HCT116 (cell line): ENCODE measurements at regions not wholly inside any gene's neighbourhood (a gene's known extent, or its start where the extent isn't known, plus 50 kb on each side); places are given as distances from the start of the nearest gene placed in this dataset.
"Not testable (repeated sequence)": the region's sequence is repeated elsewhere in the genome, so short reads cannot be mapped to it uniquely, and the experiment has no call there.

ENCODE experiments used
- ATAC-seq: fragments of 200-7000 bp; cut with Tn5 transposase; 2 replicates; pipeline ENCODE4 v1.9.1; 2020; ENCODE audit warnings: mild to moderate bottlenecking, moderate library complexity
- BruUV-seq: library from RNA; stranded (reverse); fragments of 400-500 nt; replicated peaks from 2 replicates; lab custom pipeline; 2021; lab: Mats Ljungman, UMichigan
- CTCF ChIA-PET: fragments of 300-600 bp; sonication (Branson Sonifier 250); formaldehyde crosslinking; loops from one replicate; lab custom pipeline; 2021; ENCODE audit warnings: antibody characterized with exemption; lab: Charles Lee
- POLR2A ChIA-PET: fragments of 300-600, 350-600 bp; sonication (Branson Sonifier 250); formaldehyde crosslinking; loops from one replicate; lab custom pipeline; 2021; ENCODE audit warnings: antibody characterized with exemption; lab: Charles Lee
- RAD21 ChIA-PET, 2 experiments: fragments of 300-600 bp; sonication (Branson Sonifier 250); formaldehyde crosslinking; loops; one replicate each; lab custom pipeline; 2023; ENCODE audit warnings: low total read pairs in 2 of 2; ENCODE audit not compliant: uncharacterized antibody in 2 of 2, unreplicated experiment in 2 of 2, low non-redundant PET in 1 of 2; lab: Charles Lee
- DNase-seq: peaks from one replicate; pipeline ENCODE4 v3.0.0-alpha.2; 2010; ENCODE audit warnings: low read depth, low spot score
- H2AFZ ChIP-seq: fragments of 200-600 bp; shearing (Covaris generic), sonication (generic); 2 replicates; pipeline ENCODE4 v1.6.1; 2017; ENCODE audit warnings: low read depth, mixed run types, mixed read lengths, antibody characterized with exemption, low read length; ENCODE audit not compliant: poor library complexity, severe bottlenecking
- H3K27ac ChIP-seq: 2 replicates; pipeline ENCODE4 v1.5.1; 2012; ENCODE audit warnings: low read depth, low read length
- H3K27me3 ChIP-seq: fragments of 200-600 bp; sonication (generic); 2 replicates; pipeline ENCODE4 v1.6.1; 2016; ENCODE audit warnings: mixed run types, low read length, mixed read lengths; ENCODE audit not compliant: insufficient read depth
- H3K36me3 ChIP-seq, 2 experiments: fragments of 200-500 bp in 1 of 2; fragments of 200-600 bp in 1 of 2; sonication (Bioruptor generic) in 1 of 2; sonication (generic) in 1 of 2; 2 replicates each; pipeline versions ENCODE4 v1.5.1 to v1.6.1; 2014 to 2016; ENCODE audit warnings: low read length in 2 of 2, inconsistent platforms in 1 of 2, mixed read lengths in 1 of 2, mixed run types in 1 of 2; ENCODE audit not compliant: insufficient read depth in 2 of 2, control insufficient read depth in 1 of 2
- H3K4me1 ChIP-seq, 2 experiments: fragments of 200-600 bp in 1 of 2; sonication (generic) in 1 of 2; 2 replicates each; pipeline versions ENCODE4 v1.5.1 to v1.6.1; 2012 to 2017; ENCODE audit warnings: low read length in 2 of 2, inconsistent platforms in 1 of 2, mild to moderate bottlenecking in 1 of 2, mixed read lengths in 1 of 2, mixed run types in 1 of 2, moderate library complexity in 1 of 2; ENCODE audit not compliant: insufficient read depth in 2 of 2, control insufficient read depth in 1 of 2
- H3K4me2 ChIP-seq: fragments of 200-600 bp; sonication (generic); 2 replicates; pipeline ENCODE4 v1.6.1; 2017; ENCODE audit warnings: mixed run types, low read length, mixed read lengths
- H3K4me3 ChIP-seq, 2 experiments: fragments of 200-600 bp in 1 of 2; sonication (generic) in 1 of 2; replicated peaks in 1 of 2; 2 replicates each; pipeline ENCODE4 v1.5.1; 2011 to 2016; ENCODE audit warnings: low read length in 2 of 2, control low read depth in 1 of 2, low read depth in 1 of 2, mild to moderate bottlenecking in 1 of 2, mixed read lengths in 1 of 2, mixed run types in 1 of 2
- H3K79me2 ChIP-seq: fragments of 200-600 bp; sonication (generic); 2 replicates; pipeline ENCODE4 v1.6.1; 2017; ENCODE audit warnings: mild to moderate bottlenecking, mixed run types, low read length, moderate library complexity, mixed read lengths; ENCODE audit not compliant: insufficient read depth
- H3K9ac ChIP-seq: fragments of 200-600 bp; sonication (generic); 2 replicates; pipeline ENCODE4 v1.6.1; 2016; ENCODE audit warnings: low read length, mixed read lengths
- H3K9me2 ChIP-seq: fragments of 200-600 bp; sonication (generic), shearing (Covaris generic); 2 replicates; pipeline ENCODE4 v1.6.1; 2017; ENCODE audit warnings: mixed run types, mild to moderate bottlenecking, moderate library complexity; ENCODE audit not compliant: insufficient read depth
- H3K9me3 ChIP-seq, 2 experiments: fragments of 200-500 bp in 1 of 2; fragments of 200-600 bp in 1 of 2; sonication (Bioruptor generic) in 1 of 2; sonication (generic) in 1 of 2; 2 replicates each; pipeline ENCODE4 v1.6.1; 2014 to 2017; ENCODE audit warnings: low read length in 2 of 2, mixed read lengths in 2 of 2, inconsistent platforms in 1 of 2, low read depth in 1 of 2, mild to moderate bottlenecking in 1 of 2, mixed run types in 1 of 2, moderate library complexity in 1 of 2; ENCODE audit not compliant: control insufficient read depth in 1 of 2, insufficient read depth in 1 of 2
- H4K20me1 ChIP-seq: fragments of 200-600 bp; sonication (generic), shearing (Covaris generic); 2 replicates; pipeline ENCODE4 v1.6.1; 2017; ENCODE audit warnings: mixed run types, mild to moderate bottlenecking, moderate library complexity; ENCODE audit not compliant: insufficient read depth
- CBX3 ChIP-seq: IDR thresholded peaks from 2 replicates; pipeline ENCODE4 v1.6.1; 2012; ENCODE audit warnings: low read depth
- CEBPB ChIP-seq: IDR thresholded peaks from 2 replicates; pipeline ENCODE4 v1.6.1; 2012; ENCODE audit warnings: low read depth
- CTCF ChIP-seq, 3 experiments: fragments of 200-600 bp in 1 of 3; sonication (generic) in 1 of 3; IDR thresholded peaks in 2 of 3; conservative IDR thresholded peaks in 1 of 3; 2 replicates each; pipeline ENCODE4 v1.5.1; 2012 to 2017; ENCODE audit warnings: low read depth in 2 of 3, low read length in 2 of 3, antibody characterized with exemption in 1 of 3, borderline replicate concordance in 1 of 3, control low read depth in 1 of 3, mild to moderate bottlenecking in 1 of 3, mixed read lengths in 1 of 3, mixed run types in 1 of 3, moderate library complexity in 1 of 3; ENCODE audit not compliant: insufficient read depth in 1 of 3
- EGR1 ChIP-seq: IDR thresholded peaks from 2 replicates; pipeline ENCODE4 v1.6.1; 2012; ENCODE audit warnings: low read depth
- EZH2 ChIP-seq: fragments of 200-600 bp; sonication (generic); IDR thresholded peaks from 2 replicates; pipeline ENCODE4 v1.6.1; 2017; ENCODE audit warnings: antibody characterized with exemption, mixed run types
- EZH2phosphoT487 ChIP-seq: fragments of 200-600 bp; IDR thresholded peaks from 2 replicates; pipeline ENCODE4 v1.6.1; 2018; ENCODE audit warnings: antibody characterized with exemption, borderline replicate concordance
- FOSL1 ChIP-seq: IDR thresholded peaks from 2 replicates; pipeline ENCODE4 v1.6.1; 2012; ENCODE audit warnings: low read depth
- JUND ChIP-seq: IDR thresholded peaks from 2 replicates; pipeline ENCODE4 v1.6.1; 2012
- POLR2A ChIP-seq: IDR thresholded peaks from 2 replicates; pipeline ENCODE4 v1.7.0; 2011; ENCODE audit warnings: borderline replicate concordance; ENCODE audit not compliant: insufficient read depth, insufficient read length; ENCODE audit errors: extremely low read depth
- POLR2AphosphoS5 ChIP-seq: IDR thresholded peaks from 2 replicates; pipeline ENCODE4 v1.6.1; 2011; ENCODE audit warnings: mild to moderate bottlenecking, low read depth, low read length, moderate library complexity
- TCF7L2 ChIP-seq: IDR thresholded peaks from 2 replicates; pipeline ENCODE4 v1.7.0; 2011; ENCODE audit warnings: borderline replicate concordance, inconsistent platforms; ENCODE audit not compliant: insufficient read depth, insufficient read length; ENCODE audit errors: extremely low read depth
- intact Hi-C: fragments of 100-400 bp; cut with micrococcal nuclease; formaldehyde crosslinking; loops from 2 replicates; pipeline ENCODE4 v1.10.0; 2022
- TF ChIP-seq, protein P1 (sequence below): IDR thresholded peaks from 2 replicates; pipeline ENCODE4 v1.6.1; 2012

DNA sequence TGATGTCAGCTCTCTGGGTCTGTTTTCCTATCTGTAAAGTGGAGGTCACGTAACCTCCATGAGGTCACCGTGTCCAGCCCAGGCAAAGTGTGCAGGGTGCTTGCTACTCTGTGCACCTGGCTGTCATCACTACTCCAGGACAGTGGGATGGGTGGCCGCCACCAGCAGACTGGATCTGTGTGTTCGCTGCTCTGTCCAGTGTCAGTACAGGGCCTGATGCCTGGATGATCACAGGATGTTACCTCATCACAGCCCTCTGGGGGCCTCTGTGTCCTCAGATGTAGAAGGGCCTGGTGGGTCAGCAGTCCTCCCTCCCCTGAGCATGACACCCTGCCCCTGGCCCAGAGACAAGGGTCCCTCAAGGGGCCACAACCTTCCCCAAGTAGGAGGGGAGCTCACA is 80.0 kb downstream of the KCNJ18 start:
- Histone ChIP-seq H3K4me1 (no peaks in the 10 kb centered on the region; a peak in 1 of 4 replicates), H3K27me3 (no peaks in the 10 kb centered on the region), H3K4me3 (no peak overlapping the region), H3K27ac (no peak overlapping the region), H3K9me3 (no peaks in the 10 kb centered on the region), H3K9ac (no peak overlapping the region), H2AFZ (no peak overlapping the region), H3K36me3 (no peaks in the 10 kb centered on the region), H3K4me2 (no peak overlapping the region), H4K20me1 (no peaks in the 10 kb centered on the region), H3K79me2 (no peaks in the 10 kb centered on the region), H3K9me2 (no peaks in the 10 kb centered on the region)
- BruUV-seq = no TSS peak
- TF ChIP-seq JUND (no peak), CEBPB (no peak), CTCF (IDR thresholded peaks at IDR 0.05 in 2 of 3, conservative IDR thresholded peaks at IDR 0.05 in 1 of 3; ENCODE audit: borderline replicate concordance in 1 of 3, insufficient read depth in 1 of 3, low read depth in 2 of 3, low read length in 2 of 3) (no peak), CBX3 (no peak), EGR1 (no peak), EZH2phosphoT487 (no peak), FOSL1 (no peak), POLR2A (no peak), TCF7L2 (no peak), EZH2 (no peak), POLR2AphosphoS5 (no peak)
- TF ChIP-seq, protein P1, sequence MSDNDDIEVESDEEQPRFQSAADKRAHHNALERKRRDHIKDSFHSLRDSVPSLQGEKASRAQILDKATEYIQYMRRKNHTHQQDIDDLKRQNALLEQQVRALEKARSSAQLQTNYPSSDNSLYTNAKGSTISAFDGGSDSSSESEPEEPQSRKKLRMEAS = no peak
- ChIA-PET CTCF (no interaction called here), RAD21 (no interaction called here), POLR2A (no interaction called here)
- intact Hi-C loops = no loop called here
- no peak for ATAC-seq
- no peak for DNase-seq

DNA sequence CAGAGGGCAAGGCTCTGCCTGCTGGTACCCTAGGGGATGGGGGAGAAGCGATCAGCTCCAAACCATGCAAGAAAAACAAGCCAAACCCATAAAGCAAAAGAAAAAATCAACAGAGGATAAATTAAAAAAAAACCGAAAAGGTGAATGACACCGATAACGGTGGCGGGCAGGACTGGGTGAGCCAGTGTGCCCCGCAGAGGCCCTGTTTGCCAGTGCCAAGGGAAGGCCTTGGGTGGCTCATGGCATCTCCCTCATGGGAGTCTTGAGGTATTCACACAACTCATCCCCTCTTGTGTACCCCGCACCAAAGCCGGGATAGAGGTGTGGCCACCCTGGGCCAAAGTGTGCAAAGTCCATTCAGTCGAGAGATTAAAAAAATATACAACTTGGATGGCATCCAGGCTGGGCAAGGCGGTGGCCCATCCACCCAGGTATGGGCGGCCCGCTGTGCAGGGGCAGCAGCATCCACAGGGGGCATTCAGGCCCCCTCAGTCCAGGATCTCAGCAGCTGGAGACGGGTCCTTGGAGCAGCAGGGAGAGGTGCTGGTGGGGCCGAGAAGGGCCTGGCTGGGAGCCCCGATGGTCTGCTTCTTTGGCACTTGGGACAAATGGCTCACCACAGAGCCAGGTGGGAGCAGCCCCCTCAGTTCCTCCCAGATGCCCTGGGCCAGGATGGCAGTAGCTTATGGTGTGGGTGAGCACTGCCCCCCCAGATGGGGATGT is 80.8 kb downstream of the KCNJ18 start:
- CTCF ChIA-PET, H3K36me3 ChIP-seq, RAD21 ChIA-PET, H3K4me1 ChIP-seq, H3K9ac ChIP-seq, ATAC-seq, H3K4me2 ChIP-seq, DNase-seq, BruUV-seq, H3K27me3 ChIP-seq, H3K27ac ChIP-seq, H4K20me1 ChIP-seq, H3K9me3 ChIP-seq, H3K9me2 ChIP-seq, H3K79me2 ChIP-seq, intact Hi-C loops, POLR2A ChIA-PET, H2AFZ ChIP-seq, H3K4me3 ChIP-seq: not testable (repeated sequence)
